HCT116 (cell line): ENCODE measurements at regions not wholly inside any gene's neighbourhood (a gene's known extent, or its start where the extent isn't known, plus 50 kb on each side); places are given as distances from the start of the nearest gene placed in this dataset.

ENCODE experiments used
- EGR1 ChIP-seq: IDR thresholded peaks from 2 replicates; pipeline ENCODE4 v1.6.1; 2012; ENCODE audit warnings: low read depth
- POLR2A ChIP-seq: IDR thresholded peaks from 2 replicates; pipeline ENCODE4 v1.7.0; 2011; ENCODE audit warnings: borderline replicate concordance; ENCODE audit not compliant: insufficient read depth, insufficient read length; ENCODE audit errors: extremely low read depth
- POLR2AphosphoS5 ChIP-seq: IDR thresholded peaks from 2 replicates; pipeline ENCODE4 v1.6.1; 2011; ENCODE audit warnings: mild to moderate bottlenecking, low read depth, low read length, moderate library complexity
- ZNF274 ChIP-seq: fragments of 200-500 bp; sonication (Bioruptor generic); IDR thresholded peaks from 2 replicates; pipeline ENCODE4 v1.6.1; 2014; ENCODE audit warnings: mild to moderate bottlenecking, low read depth, low read length, inconsistent platforms
- TF ChIP-seq, protein P1 (sequence below), 3 experiments: fragments of 200-600 bp in 1 of 3; sonication (generic) in 1 of 3; IDR thresholded peaks in 2 of 3; conservative IDR thresholded peaks in 1 of 3; 2 replicates each; pipeline ENCODE4 v1.5.1; 2012 to 2017; ENCODE audit warnings: low read depth in 2 of 3, low read length in 2 of 3, antibody characterized with exemption in 1 of 3, borderline replicate concordance in 1 of 3, control low read depth in 1 of 3, mild to moderate bottlenecking in 1 of 3, mixed read lengths in 1 of 3, mixed run types in 1 of 3, moderate library complexity in 1 of 3; ENCODE audit not compliant: insufficient read depth in 1 of 3

DNA sequence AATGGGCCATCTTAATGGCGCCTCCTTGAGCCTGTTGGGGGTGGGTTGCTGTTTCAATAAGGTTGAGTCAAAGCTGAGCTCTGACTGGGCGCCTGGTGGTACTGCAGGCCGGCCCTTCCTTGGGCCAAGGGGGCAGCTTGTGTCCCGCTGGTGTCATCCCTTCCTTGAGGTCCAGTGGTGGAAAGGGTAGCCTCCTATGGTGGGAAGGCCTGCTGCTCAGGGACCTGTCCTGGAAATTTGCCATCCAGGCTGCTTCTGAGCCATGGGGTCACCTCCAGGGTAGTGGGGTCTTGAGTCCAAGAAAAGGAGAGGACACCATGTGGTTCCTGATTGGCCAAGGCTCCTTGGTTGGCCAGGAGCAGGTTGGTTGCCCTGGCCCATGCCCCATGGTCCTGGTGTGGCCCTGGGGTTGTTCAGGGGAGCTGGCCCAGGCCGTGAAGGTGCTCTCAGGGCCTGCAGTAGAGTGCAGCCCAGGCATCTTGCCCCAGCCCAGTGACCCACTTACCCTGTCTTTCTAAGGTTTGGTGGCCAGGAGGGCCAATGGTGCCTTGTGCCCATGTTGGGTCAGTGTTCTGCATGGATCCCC, 188.7 kb downstream of the UBE3A start:
- no peak for TF ChIP-seq POLR2A
- no peak for TF ChIP-seq EGR1
- no peak for TF ChIP-seq ZNF274
- TF ChIP-seq, protein P1, sequence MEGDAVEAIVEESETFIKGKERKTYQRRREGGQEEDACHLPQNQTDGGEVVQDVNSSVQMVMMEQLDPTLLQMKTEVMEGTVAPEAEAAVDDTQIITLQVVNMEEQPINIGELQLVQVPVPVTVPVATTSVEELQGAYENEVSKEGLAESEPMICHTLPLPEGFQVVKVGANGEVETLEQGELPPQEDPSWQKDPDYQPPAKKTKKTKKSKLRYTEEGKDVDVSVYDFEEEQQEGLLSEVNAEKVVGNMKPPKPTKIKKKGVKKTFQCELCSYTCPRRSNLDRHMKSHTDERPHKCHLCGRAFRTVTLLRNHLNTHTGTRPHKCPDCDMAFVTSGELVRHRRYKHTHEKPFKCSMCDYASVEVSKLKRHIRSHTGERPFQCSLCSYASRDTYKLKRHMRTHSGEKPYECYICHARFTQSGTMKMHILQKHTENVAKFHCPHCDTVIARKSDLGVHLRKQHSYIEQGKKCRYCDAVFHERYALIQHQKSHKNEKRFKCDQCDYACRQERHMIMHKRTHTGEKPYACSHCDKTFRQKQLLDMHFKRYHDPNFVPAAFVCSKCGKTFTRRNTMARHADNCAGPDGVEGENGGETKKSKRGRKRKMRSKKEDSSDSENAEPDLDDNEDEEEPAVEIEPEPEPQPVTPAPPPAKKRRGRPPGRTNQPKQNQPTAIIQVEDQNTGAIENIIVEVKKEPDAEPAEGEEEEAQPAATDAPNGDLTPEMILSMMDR (IDR thresholded peaks at IDR 0.05 in 2 of 3, conservative IDR thresholded peaks at IDR 0.05 in 1 of 3; ENCODE audit: borderline replicate concordance in 1 of 3, insufficient read depth in 1 of 3, low read depth in 2 of 3, low read length in 2 of 3) = no peak
- no peak for TF ChIP-seq POLR2AphosphoS5
